ENCODE measurements at regions not wholly inside any gene's neighbourhood (a gene's known extent, or its start where the extent isn't known, plus 50 kb on each side); places are given as distances from the start of the nearest gene placed in this dataset.

- DNase-seq: no peak
Measured at GRCh38 chr5:63310644-63311043, 651.6 kb downstream of the HTR1A start.

DNA sequence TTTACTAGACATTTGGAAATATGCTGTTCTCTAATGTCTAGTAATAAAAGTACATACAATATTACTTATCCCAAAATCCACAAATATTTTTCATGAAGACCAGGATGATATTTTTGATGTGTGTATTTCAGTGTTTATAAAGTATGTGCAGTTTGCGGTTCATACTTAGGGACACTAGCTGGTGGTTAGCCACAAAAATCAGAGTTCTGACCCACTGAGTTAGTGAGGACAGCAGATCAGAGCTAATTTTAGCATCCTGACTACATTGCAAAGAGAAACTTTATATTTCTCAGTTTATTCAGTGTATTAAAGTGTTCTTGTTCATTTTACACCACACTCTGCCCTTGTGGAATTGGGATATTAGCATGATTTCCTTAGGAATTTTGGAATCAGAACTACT, 655.3 kb downstream of the HTR1A start:
- DNase-seq: no peak

DNA sequence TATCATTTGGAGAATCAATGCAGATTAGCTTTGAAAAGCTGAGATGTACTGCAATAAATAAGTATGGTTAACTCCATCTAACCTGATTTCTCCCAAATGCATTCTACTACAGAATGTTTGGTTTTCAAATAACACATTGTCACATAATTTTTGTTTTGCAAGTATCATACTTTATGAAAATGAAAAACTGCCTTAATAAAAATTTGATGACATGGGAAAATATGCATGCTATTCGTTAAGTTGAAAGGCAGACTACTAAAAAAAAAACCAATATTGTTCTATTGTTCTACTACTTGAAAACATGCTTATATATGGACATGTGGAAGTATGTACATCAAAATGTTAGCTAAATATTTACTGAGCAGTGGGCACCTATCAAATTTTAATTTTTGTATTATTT, 668.9 kb downstream of the HTR1A start:
- DNase-seq: no peak

GRCh38 chr5:63286724-63287123, 675.5 kb downstream of the HTR1A start:
- no peak for DNase-seq

GRCh38 chr5:63263411-63263810, 684.8 kb downstream of the LRRC70 start:
- no peak for DNase-seq

DNA sequence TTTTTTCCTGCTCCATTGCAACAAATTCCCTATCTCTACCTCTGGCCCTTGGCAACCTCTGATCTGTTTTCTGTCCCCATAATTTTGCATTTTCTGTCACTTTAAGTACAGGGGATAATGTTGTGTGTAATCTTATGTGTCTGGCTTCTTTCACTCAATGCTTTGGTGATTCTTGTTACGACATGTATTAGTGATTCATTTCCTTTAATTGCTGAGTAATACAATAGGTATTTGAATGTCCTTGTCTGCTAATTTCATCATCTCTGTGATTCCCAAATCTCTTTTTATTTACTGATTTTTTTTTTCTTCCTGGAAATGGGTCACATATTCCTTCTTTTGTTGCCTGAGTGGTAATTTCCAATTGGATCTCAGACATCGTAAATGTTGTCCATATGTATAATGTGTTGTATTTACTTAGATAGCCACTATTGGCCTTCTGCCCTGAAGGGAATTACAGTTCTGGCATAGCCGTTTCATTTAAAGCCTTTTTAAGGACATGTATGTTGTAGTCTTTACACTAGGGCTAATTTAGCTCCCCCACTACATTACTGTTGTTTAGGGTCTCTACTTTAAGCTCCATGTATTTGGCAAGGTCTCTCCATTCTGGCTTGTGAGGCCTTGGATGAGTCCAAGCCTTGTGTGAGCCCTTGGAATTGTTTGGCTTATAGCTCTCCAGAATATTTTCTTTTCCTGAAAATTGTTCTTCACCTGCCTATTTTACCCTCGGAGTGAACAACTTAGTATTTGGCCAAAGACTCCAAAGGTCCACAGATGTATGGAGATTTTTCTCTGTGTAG, 683.8 kb downstream of the LRRC70 start:
- no peak for DNase-seq

DNA sequence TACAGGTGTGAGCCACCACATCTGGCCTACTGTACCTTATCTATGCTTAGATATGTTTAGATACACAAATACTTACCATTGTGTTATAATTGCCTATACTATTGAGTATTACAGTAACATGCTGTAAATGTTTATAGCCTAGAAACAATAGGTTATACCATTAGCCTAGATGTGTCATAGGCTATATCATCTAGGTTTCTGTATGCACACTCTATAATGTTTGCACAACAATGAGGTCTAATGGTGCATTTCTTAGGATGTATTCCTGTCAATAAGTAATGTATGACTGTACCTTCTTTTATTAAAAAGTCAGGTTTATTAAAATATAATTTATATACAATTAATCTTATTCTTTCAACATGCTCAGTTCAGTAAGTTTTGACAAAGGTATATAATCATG, 683.1 kb downstream of the LRRC70 start:
- no peak for DNase-seq

DNA sequence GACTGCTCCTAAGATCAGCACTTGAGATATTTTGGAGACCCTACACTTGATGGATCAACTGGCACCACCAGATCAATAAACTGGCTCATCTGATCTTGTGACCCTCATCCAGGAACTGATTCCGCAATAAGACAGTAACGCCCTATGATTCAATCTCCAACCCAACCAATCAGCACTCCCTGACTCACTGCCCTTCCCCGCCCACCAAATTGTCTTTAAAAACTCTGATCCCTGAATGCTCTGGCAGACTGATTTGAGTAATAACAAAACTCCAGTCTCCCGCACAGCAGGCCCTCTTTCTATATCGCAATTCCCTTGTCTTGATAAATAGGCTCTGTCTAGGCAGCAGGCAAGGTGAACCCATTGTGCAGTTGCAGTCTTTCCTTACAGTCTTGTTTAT, 677.0 kb downstream of the LRRC70 start:
- DNase-seq: no peak

- no peak for DNase-seq
Measured at GRCh38 chr5:63250939-63251338, 672.3 kb downstream of the LRRC70 start.

GRCh38 chr5:63249960-63250359, 671.3 kb downstream of the LRRC70 start:
- DNase-seq: no peak

GRCh38 chr5:63247651-63248050, 669.0 kb downstream of the LRRC70 start:
- no peak for DNase-seq

DNA sequence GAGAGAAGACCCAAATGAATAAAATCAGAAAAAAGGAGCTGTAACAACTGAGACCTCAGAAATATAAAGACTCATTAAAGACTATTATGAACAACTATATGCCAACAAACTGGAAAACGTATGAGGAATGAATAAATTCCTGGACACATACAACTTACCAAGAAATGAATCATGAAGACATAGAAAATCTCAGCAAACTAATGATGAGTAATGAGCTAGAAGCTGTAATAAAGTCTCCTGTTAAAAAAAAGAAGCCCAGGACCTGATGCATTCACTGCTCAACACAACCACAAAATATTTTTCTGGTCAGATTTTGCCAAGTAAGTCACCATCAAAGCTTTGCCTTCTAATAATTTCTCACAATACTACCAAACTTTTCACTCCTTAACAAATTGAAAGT, 666.7 kb downstream of the LRRC70 start:
- no peak for DNase-seq

DNA sequence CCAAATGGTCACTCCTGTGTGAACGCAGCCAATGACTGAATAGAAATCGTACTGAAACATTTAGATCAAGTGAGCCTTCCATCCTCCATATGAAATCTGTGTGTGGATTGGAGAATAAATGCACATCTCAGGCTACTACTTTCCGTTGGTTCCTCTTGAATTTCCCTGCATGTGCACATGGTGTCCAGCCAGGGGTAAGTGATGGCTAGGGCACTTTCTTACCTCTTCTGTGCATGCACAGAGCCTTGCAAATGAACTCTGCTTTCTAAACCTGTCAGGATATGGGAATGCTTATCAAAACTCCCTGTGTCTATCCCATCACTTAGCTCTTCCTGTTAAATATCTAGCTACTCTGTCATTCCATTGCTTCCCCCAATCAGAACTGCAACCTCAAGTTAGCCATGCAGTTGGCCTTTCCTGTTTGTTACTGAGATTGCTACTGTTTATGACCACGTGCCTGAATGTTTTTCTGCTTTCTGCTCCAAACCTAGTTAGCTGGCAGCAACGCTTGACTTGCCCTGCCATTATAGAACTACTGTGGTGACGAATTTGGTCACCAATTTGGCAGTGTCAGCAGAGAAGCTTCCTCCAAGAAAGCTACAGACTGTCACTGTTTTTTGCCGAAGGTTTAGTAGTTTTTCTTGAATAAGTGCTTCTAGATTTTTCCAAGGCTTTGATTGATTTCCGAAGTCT, 661.6 kb downstream of the LRRC70 start:
- DNase-seq: no peak

GRCh38 chr5:63233911-63234310, 655.3 kb downstream of the LRRC70 start:
- DNase-seq: no peak

GRCh38 chr5:63233361-63233760, 654.7 kb downstream of the LRRC70 start:
- no peak for DNase-seq

DNA sequence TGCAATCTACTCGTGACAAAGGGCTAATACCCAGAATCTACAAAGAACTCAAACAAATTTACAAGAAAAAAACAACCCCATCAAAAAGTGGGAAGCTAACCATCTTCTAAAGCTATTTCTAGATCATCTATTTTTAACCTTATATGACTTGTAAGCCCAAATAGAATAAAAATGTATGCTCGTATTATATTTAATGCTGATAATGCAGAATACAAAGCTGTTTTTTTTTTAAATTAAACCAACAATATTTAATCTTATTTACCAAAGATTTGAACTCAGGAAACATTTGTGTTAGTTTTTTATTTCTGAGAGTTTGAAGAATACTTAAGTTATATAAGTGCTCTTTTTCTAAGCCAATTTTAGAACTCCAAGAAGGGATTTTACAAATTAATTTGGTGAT, 652.1 kb downstream of the LRRC70 start:
- no peak for DNase-seq

DNA sequence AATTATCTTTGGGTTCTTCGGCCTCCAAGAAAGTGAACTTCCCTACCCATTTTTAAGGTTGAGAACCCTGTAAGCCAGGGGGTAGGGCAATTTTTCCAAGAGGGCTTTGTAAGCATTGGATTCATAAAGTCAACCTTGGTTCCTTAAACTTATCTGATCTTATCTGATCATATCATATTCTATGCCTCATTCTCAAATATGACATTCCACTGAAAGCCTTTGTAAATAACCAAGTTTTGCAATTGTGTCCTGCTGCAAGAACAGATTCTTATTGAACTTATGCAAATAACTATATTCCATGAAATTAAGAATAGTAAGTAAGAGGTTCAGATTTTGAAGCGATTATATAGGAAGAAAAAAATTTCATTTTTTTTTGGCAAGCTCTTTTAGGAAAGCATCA, 649.5 kb downstream of the LRRC70 start:
- no peak for DNase-seq

DNA sequence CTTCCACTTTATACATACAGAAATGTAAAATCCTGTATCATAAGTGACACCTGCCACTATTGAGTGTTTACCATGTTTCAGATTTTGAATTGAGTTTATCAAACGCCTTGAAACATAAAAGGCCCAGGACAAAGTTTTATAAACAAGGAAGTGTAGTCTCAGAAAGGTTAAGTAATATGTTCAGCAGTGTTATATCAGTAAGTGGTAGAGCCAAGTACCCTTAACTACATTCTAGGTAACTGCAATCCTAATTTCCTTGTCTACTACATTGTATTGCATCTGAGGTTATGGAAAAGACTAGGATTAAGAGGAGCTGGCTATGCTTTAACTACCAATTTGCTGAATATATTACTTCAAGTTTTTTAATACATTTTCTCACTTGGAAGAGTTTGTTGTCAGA, 641.6 kb downstream of the LRRC70 start:
- DNase-seq: no peak

DNA sequence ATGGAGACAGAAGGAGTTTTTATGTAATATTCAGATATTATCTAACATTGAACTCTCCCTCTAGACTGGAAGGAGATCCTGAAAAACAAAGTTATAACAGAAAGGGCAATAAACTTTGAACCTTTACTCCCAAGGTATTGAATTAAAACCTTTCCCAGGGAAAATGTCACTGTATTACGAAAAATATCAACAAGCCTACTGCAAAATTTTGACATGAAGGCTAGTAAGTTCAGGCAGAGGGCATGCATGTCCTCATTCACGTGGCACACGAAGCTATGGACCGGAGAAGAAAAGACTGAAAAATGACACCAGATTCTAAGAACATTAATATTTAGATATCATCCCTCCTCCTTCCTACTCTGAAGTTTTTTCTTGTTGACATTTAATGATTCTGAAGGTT, 638.8 kb downstream of the LRRC70 start:
- no peak for DNase-seq

DNA sequence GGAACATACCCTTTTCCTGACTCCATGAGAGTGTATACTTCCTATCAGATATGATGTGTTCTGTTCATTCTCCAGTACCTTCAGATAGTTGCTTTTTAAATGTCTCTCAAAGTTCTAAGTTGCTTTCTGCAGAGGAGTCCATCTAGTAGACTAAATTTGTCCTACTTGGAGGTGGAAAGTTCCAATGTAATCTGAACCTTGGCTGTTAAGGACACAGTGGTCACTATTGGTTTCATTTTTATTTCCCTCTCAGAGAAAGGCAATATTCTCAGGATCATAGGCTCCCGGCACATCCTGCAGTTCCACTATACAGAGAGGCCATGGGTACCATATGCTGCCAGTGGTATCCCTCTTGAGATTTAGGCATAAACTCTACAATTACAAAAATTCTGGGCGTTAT, 634.6 kb downstream of the LRRC70 start:
- no peak for DNase-seq

- DNase-seq: no peak
Measured at GRCh38 chr5:63211448-63212132, 633.0 kb downstream of the LRRC70 start.

DNA sequence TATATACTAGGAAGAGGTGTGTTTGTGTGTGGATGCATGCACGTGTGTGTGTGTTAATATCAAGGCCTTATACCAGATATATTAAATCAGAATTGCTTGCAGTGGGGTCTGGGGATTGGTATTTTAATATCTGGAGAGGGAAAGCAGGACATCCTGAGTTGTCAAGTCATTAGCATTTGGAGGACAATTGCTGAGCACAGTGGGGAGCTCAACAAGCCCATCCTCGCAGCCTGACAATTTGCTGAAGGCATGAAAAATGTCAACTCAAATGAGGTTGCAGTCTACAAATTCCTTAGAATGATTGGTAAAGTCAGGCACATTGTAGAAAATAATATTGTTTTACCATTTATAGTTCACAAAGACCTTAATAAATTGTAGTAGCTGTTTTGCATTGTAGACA, 627.4 kb downstream of the LRRC70 start:
- no peak for DNase-seq

- no peak for DNase-seq
Measured at GRCh38 chr5:63201738-63202137, 623.1 kb downstream of the LRRC70 start.

DNA sequence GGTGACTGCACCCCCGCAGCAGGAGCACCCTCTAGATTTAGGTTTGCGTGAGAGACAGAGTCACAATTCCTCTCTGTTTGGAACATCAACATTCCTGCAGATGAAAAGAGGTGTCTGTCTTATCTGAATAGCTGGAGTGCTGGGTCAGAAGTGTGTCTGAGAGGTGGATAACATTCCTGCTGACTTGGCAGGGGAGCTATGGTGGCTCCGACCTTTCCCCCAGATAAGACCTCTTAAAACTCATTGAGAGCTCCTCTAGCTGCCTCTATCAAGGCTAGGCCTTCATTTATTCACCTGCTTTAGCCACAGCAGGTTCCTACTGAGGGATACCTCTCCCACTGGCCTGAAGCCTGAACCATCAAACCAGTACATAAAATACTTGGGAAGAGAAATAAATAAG, 615.5 kb downstream of the LRRC70 start:
- no peak for DNase-seq
